DND-41 (cell line): ENCODE measurements at regions not wholly inside any gene's neighbourhood (a gene's known extent, or its start where the extent isn't known, plus 50 kb on each side); places are given as distances from the start of the nearest gene placed in this dataset.

Source experiments
- EZH2 ChIP-seq: IDR thresholded peaks from 3 replicates; pipeline ENCODE4 v1.6.1; 2012; ENCODE audit warnings: borderline replicate concordance, low read depth, mild to moderate bottlenecking, moderate library complexity, low read length, inconsistent platforms; ENCODE audit not compliant: severe bottlenecking
- TF ChIP-seq, protein P1 (sequence below): IDR thresholded peaks from 2 replicates; pipeline ENCODE4 v1.5.1; 2012; ENCODE audit warnings: borderline replicate concordance, low read length, moderate library complexity, mild to moderate bottlenecking; ENCODE audit not compliant: poor library complexity, severe bottlenecking; ENCODE audit errors: extremely low read depth

DNA sequence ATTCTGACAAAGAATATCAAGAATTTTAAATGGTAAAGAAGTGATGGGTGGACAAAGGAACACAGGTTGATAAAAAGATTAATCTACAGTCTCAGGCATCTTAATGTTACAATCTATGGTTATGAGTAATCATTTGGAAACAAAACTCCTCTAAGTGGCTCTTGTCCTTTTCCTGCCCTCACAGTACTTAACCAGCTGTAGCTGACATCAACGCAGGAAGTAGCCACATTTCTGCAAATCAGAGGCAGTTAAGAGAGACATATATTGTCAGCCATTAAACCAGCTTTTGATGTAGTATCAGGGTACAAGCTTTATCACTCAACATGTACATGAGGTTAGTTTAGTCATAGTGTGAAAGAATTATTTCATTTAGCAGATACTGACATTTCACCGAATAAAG, 244.6 kb downstream of the NR4A2 start:
- TF ChIP-seq, protein P1, sequence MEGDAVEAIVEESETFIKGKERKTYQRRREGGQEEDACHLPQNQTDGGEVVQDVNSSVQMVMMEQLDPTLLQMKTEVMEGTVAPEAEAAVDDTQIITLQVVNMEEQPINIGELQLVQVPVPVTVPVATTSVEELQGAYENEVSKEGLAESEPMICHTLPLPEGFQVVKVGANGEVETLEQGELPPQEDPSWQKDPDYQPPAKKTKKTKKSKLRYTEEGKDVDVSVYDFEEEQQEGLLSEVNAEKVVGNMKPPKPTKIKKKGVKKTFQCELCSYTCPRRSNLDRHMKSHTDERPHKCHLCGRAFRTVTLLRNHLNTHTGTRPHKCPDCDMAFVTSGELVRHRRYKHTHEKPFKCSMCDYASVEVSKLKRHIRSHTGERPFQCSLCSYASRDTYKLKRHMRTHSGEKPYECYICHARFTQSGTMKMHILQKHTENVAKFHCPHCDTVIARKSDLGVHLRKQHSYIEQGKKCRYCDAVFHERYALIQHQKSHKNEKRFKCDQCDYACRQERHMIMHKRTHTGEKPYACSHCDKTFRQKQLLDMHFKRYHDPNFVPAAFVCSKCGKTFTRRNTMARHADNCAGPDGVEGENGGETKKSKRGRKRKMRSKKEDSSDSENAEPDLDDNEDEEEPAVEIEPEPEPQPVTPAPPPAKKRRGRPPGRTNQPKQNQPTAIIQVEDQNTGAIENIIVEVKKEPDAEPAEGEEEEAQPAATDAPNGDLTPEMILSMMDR = no peak
- TF ChIP-seq EZH2 = no peak
